NCI-H1092 treated with DMSO at 0.1 percent for 48 hours (cell line): ENCODE measurements at regions not wholly inside any gene's neighbourhood (a gene's known extent, or its start where the extent isn't known, plus 50 kb on each side); places are given as distances from the start of the nearest gene placed in this dataset.

Source experiments
- DNase-seq: peaks from one replicate; lab custom pipeline; 2025; lab: John Stamatoyannopoulos, UW

GRCh38 chr16:8374586-8375231 is 215.6 kb downstream of the TMEM114 start:
- no peak for DNase-seq

- no peak for DNase-seq
Measured at GRCh38 chr16:8373676-8374431, 216.5 kb downstream of the TMEM114 start.

- no peak for DNase-seq
Measured at GRCh38 chr16:8372141-8372540, 218.2 kb downstream of the TMEM114 start.

GRCh38 chr16:8370374-8371270 is 219.7 kb downstream of the TMEM114 start:
- no peak for DNase-seq

- no peak for DNase-seq
Measured at GRCh38 chr16:8358937-8359336, 231.4 kb downstream of the TMEM114 start.

GRCh38 chr16:8355675-8356074 is 234.6 kb downstream of the TMEM114 start:
- no peak for DNase-seq

- DNase-seq: no peak
Measured at GRCh38 chr16:8346294-8346693, 244.0 kb downstream of the TMEM114 start.

GRCh38 chr16:8342276-8342675 is 248.0 kb downstream of the TMEM114 start:
- DNase-seq: no peak

GRCh38 chr16:8330761-8331160 is 259.6 kb downstream of the TMEM114 start:
- no peak for DNase-seq

- DNase-seq: no peak
Measured at GRCh38 chr16:8326232-8326631, 264.1 kb downstream of the TMEM114 start.

GRCh38 chr16:8323153-8323552 is 267.2 kb downstream of the TMEM114 start:
- DNase-seq: no peak

- no peak for DNase-seq
Measured at GRCh38 chr16:8320131-8320530, 270.2 kb downstream of the TMEM114 start.

- no peak for DNase-seq
Measured at GRCh38 chr16:8310816-8311215, 279.5 kb downstream of the TMEM114 start.

GRCh38 chr16:8310323-8310722 is 280.0 kb downstream of the TMEM114 start:
- DNase-seq: no peak

GRCh38 chr16:8305201-8305600 is 285.1 kb downstream of the TMEM114 start:
- DNase-seq: no peak

- DNase-seq: no peak
Measured at GRCh38 chr16:8299635-8300034, 290.7 kb downstream of the TMEM114 start.

GRCh38 chr16:8295513-8296237 is 294.6 kb downstream of the TMEM114 start:
- no peak for DNase-seq

- no peak for DNase-seq
Measured at GRCh38 chr16:8293413-8293812, 296.9 kb downstream of the TMEM114 start.

- DNase-seq: no peak
Measured at GRCh38 chr16:8292271-8292670, 298.0 kb downstream of the TMEM114 start.

- no peak for DNase-seq
Measured at GRCh38 chr16:8286348-8286747, 304.0 kb downstream of the TMEM114 start.

- no peak for DNase-seq
Measured at GRCh38 chr16:8283195-8283594, 307.1 kb downstream of the TMEM114 start.

GRCh38 chr16:8278031-8278580 is 312.2 kb downstream of the TMEM114 start:
- DNase-seq: no peak
